Loucy (cell line): ENCODE measurements at regions not wholly inside any gene's neighbourhood (a gene's known extent, or its start where the extent isn't known, plus 50 kb on each side); places are given as distances from the start of the nearest gene placed in this dataset.

ENCODE experiments used
- CTCF ChIP-seq: fragments of 200-600 bp; sonication (generic); conservative IDR thresholded peaks from 2 replicates; pipeline ENCODE4 v1.5.1; 2014; ENCODE audit warnings: mild to moderate bottlenecking, antibody characterized with exemption, low read length
- EZH2phosphoT487 ChIP-seq: fragments of 200-600 bp; IDR thresholded peaks from 2 replicates; pipeline ENCODE4 v1.6.1; 2018; ENCODE audit warnings: antibody characterized with exemption, mild to moderate bottlenecking, moderate library complexity, borderline replicate concordance

DNA sequence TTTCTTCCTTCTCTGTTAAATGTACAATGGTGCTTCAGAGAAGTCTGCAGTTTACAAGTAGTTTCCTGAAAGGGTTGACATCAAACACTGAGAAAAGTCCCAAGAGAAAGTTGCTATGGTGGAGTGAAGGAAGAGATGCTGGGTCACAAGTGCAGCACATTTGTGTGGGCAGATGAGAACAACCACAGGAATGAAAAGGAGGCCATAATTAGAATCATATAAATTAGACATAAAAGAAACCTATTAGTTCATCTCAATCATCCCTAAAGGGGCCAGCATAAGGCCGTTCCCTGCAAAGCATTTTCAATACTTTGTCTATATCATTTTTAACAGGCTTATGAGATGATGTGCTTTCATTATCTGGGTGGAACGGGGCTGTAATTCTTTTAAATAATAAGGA lies 359.2 kb downstream of the IRS2 start:
- TF ChIP-seq CTCF: no peak
- TF ChIP-seq EZH2phosphoT487: no peak
